ENCODE measurements at regions not wholly inside any gene's neighbourhood (a gene's known extent, or its start where the extent isn't known, plus 50 kb on each side); places are given as distances from the start of the nearest gene placed in this dataset.

GRCh38 chr12:114794049-114794558 lies 110.1 kb upstream of the TBX3 start:
- Histone ChIP-seq H3K27ac (ENCODE audit: low read depth in 1 of 2, low read length in 2 of 2) (no peak overlapping the region), H3K79me2 (ENCODE audit: insufficient read depth, low read length) (no peaks in the 10 kb centered on the region), H3K4me2 (replicated peaks; ENCODE audit: extremely low read depth, low read length, poor library complexity, severe bottlenecking) (no peak overlapping the region), H3K4me3 (replicated peaks in 1 of 3; ENCODE audit: low read depth in 2 of 3, low read length in 3 of 3) (no peak overlapping the region), H3K36me3 (replicated peaks in 1 of 2; ENCODE audit: control insufficient read depth in 1 of 2, insufficient read depth in 2 of 2, low read length in 2 of 2) (no peaks in the 10 kb centered on the region), H3K4me1 (ENCODE audit: control insufficient read depth in 1 of 2, insufficient read depth in 2 of 2, low read length in 2 of 2) (no peaks in the 10 kb centered on the region), H3K9me3 (replicated peaks in 1 of 2; ENCODE audit: control insufficient read depth in 1 of 2, insufficient read depth in 1 of 2, low read length in 2 of 2) (no peaks in the 10 kb centered on the region), H2AFZ (ENCODE audit: insufficient read depth, low read depth, low read length, poor library complexity, severe bottlenecking) (no peak overlapping the region), H3K27me3 (ENCODE audit: control insufficient read depth in 2 of 2, insufficient read depth in 2 of 2, low read length in 2 of 2) (no peaks in the 10 kb centered on the region), H4K20me1 (ENCODE audit: insufficient read depth, low read length) (no peaks in the 10 kb centered on the region), H3K9ac (ENCODE audit: insufficient read depth, low read length, poor library complexity, severe bottlenecking) (no peak overlapping the region)
- TF ChIP-seq CTCF (IDR thresholded peaks at IDR 0.05) = no peak
- intact Hi-C loops (cut with micrococcal nuclease) = no loop called here
- peaks cover 5 to 24% (median 20%) of the 10 kb centered on the region in 3 donors for H3K27me3 Mint-ChIP-seq (ENCODE audit: low read depth in 3 of 3)
- H3K4me3 Mint-ChIP-seq = no peak overlapping the region
- peaks cover 0 to 3% (median 0%) of the 10 kb centered on the region in 7 donors for H3K9me3 Mint-ChIP-seq
- WGBS (ENCODE audit: insufficient coverage) = 98% methylated on average over 6 of the region's 8 CpGs
- peak overlapping the region in 1 of 7 donors; percentile 17 for H3K27ac Mint-ChIP-seq
- H3K36me3 Mint-ChIP-seq = no peaks in the 10 kb centered on the region
- DNase-seq = no peak
- H3K4me1 Mint-ChIP-seq = no peaks in the 10 kb centered on the region

DNA sequence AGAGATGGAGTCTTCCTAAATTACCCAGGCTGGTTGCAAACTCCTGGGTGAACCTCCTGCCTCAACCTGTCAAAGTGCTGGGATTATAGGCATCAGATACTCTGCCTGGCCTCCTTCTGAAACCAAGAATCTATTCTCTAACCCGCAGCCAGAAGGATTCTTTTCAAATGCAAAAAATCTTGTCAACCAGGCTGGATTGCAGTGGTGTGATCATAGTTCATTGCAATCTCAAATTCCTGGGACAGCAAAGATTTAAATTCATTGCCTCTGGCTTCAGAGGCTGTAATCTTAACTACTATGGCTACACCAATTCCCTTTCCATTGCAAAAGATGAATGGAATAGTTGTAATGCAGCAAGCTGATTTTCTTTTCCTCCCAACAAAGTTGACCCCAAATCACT lies 106.3 kb upstream of the TBX3 start:
- Histone ChIP-seq H2AFZ (ENCODE audit: insufficient read depth, low read depth, low read length, poor library complexity, severe bottlenecking) (no peak overlapping the region), H3K9me3 (replicated peaks in 1 of 2; ENCODE audit: control insufficient read depth in 1 of 2, insufficient read depth in 1 of 2, low read length in 2 of 2) (no peaks in the 10 kb centered on the region), H3K4me2 (replicated peaks; ENCODE audit: extremely low read depth, low read length, poor library complexity, severe bottlenecking) (no peak overlapping the region), H4K20me1 (ENCODE audit: insufficient read depth, low read length) (no peaks in the 10 kb centered on the region), H3K27me3 (ENCODE audit: control insufficient read depth in 2 of 2, insufficient read depth in 2 of 2, low read length in 2 of 2) (no peaks in the 10 kb centered on the region), H3K36me3 (replicated peaks in 1 of 2; ENCODE audit: control insufficient read depth in 1 of 2, insufficient read depth in 2 of 2, low read length in 2 of 2) (no peaks in the 10 kb centered on the region), H3K4me1 (ENCODE audit: control insufficient read depth in 1 of 2, insufficient read depth in 2 of 2, low read length in 2 of 2) (no peaks in the 10 kb centered on the region), H3K79me2 (ENCODE audit: insufficient read depth, low read length) (no peaks in the 10 kb centered on the region), H3K4me3 (replicated peaks in 1 of 3; ENCODE audit: low read depth in 2 of 3, low read length in 3 of 3) (no peak overlapping the region), H3K9ac (ENCODE audit: insufficient read depth, low read length, poor library complexity, severe bottlenecking) (no peak overlapping the region), H3K27ac (ENCODE audit: low read depth in 1 of 2, low read length in 2 of 2) (no peak overlapping the region)
- Mint-ChIP-seq H3K9me3 (peaks cover 0 to 5% (median 0%) of the 10 kb centered on the region in 7 donors), H3K27ac (no peak overlapping the region), H3K36me3 (no peaks in the 10 kb centered on the region), H3K27me3 (ENCODE audit: low read depth in 3 of 3) (peaks cover 6 to 15% (median 13%) of the 10 kb centered on the region in 3 donors), H3K4me1 (no peaks in the 10 kb centered on the region), H3K4me3 (no peak overlapping the region)
- TF ChIP-seq CTCF (IDR thresholded peaks at IDR 0.05) = no peak
- intact Hi-C loops (cut with micrococcal nuclease) = no loop called here
- DNase-seq = no peak
- no CpG with 5 or more reads among the region's 1 CpG for WGBS (ENCODE audit: insufficient coverage)
